ENCODE measurements at regions not wholly inside any gene's neighbourhood (a gene's known extent, or its start where the extent isn't known, plus 50 kb on each side); places are given as distances from the start of the nearest gene placed in this dataset.

DNA sequence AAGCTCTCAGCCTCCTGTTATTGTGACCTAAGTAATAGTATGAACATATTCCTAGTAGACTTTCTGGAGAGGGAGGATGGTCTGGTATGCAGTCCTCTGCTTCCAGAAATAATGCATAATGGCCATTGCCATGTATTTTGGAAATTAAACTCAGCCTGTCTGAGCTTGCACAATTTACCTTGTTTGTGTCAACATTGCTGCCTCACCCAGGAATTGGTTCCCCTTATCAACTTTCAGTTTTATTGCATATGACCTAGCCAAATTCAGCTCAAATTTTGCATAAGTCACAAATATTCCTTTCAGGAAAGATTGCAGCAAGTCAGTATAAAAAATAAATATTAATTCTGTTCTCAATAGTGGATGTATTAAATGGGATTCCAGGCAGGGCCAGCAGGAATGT, 101.9 kb upstream of the SLC5A9 start:
- H3K4me1 ChIP-seq (ENCODE audit: insufficient read depth, low read length): no peaks in the 10 kb centered on the region
- CTCF ChIA-PET: no interaction called here

DNA sequence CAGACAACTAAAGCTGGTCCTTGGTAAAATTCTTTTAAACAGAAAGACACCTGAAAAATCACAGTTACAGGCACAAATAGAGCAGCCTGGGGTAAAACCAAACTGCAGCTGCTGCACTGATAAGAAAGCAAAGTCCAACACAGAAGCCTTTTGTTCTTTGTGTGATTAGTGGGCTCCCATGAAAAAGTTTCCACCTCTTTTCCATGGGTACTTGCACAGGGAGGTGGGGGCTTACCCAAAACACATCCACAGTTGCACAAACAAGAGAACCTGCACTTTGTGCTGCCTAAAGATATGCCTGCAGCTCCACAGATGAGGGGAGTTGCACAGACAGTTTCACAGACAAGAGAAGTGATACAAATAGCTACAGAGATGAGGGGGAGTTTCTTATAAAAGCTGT, 106.7 kb upstream of the SLC5A9 start:
- ATAC-seq: no peak
- no peaks in the 10 kb centered on the region for H4K20me1 ChIP-seq (ENCODE audit: low read length)
- no peak overlapping the region for H3K27ac ChIP-seq (ENCODE audit: low read length)
- no peaks in the 10 kb centered on the region for H3K9me2 ChIP-seq (replicated peaks; ENCODE audit: low read length)
- TF ChIP-seq, protein P1, sequence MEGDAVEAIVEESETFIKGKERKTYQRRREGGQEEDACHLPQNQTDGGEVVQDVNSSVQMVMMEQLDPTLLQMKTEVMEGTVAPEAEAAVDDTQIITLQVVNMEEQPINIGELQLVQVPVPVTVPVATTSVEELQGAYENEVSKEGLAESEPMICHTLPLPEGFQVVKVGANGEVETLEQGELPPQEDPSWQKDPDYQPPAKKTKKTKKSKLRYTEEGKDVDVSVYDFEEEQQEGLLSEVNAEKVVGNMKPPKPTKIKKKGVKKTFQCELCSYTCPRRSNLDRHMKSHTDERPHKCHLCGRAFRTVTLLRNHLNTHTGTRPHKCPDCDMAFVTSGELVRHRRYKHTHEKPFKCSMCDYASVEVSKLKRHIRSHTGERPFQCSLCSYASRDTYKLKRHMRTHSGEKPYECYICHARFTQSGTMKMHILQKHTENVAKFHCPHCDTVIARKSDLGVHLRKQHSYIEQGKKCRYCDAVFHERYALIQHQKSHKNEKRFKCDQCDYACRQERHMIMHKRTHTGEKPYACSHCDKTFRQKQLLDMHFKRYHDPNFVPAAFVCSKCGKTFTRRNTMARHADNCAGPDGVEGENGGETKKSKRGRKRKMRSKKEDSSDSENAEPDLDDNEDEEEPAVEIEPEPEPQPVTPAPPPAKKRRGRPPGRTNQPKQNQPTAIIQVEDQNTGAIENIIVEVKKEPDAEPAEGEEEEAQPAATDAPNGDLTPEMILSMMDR (conservative IDR thresholded peaks at IDR 0.05; ENCODE audit: low read depth, low read length): no peak
- TF ChIP-seq EZH2 (IDR thresholded peaks at IDR 0.05; ENCODE audit: low read length, unreplicated experiment): no peak
- no peak for TF ChIP-seq EZH2phosphoT487 (IDR thresholded peaks at IDR 0.05; ENCODE audit: borderline replicate concordance, low read length)
- H3K9ac ChIP-seq (ENCODE audit: low read length): no peak overlapping the region
- peaks cover 21% of the 10 kb centered on the region for H3K27me3 ChIP-seq (ENCODE audit: low read length)
- no TSS peak for BruUV-seq (replicated peaks)
- H3K9me3 ChIP-seq (ENCODE audit: low read length): no peaks in the 10 kb centered on the region
- intact Hi-C loops (cut with micrococcal nuclease): no loop called here
- CTCF ChIA-PET: no interaction called here
- no peak for DNase-seq
- H3K4me2 ChIP-seq (ENCODE audit: low read length): no peak overlapping the region
- no peaks in the 10 kb centered on the region for H3F3A ChIP-seq (ENCODE audit: low read length, unreplicated experiment)
- no peaks in the 10 kb centered on the region for H3K36me3 ChIP-seq (ENCODE audit: low read depth, low read length)
- no peak overlapping the region for H2AFZ ChIP-seq (ENCODE audit: low read length)
- POLR2A ChIA-PET (ENCODE audit: unreplicated experiment): no interaction called here
- H3K79me2 ChIP-seq (ENCODE audit: low read length): no peaks in the 10 kb centered on the region
- H3K4me1 ChIP-seq (ENCODE audit: insufficient read depth, low read length): no peaks in the 10 kb centered on the region
- no peak overlapping the region for H3K4me3 ChIP-seq (ENCODE audit: low read length)

More for the DNA sequence above, 101.9 kb upstream of the SLC5A9 start:
- TF ChIP-seq EZH2phosphoT487 (IDR thresholded peaks at IDR 0.05; ENCODE audit: borderline replicate concordance, low read length) (no peak), EZH2 (IDR thresholded peaks at IDR 0.05; ENCODE audit: low read length, unreplicated experiment) (no peak)
- TF ChIP-seq, protein P1 (conservative IDR thresholded peaks at IDR 0.05; ENCODE audit: low read depth, low read length): no peak
- H3K4me3 ChIP-seq (ENCODE audit: low read length): no peak overlapping the region
- no peak for ATAC-seq
- DNase-seq: no peak
- no peaks in the 10 kb centered on the region for H3K9me3 ChIP-seq (ENCODE audit: low read length)
- H3K9ac ChIP-seq (ENCODE audit: low read length): no peak overlapping the region
- H2AFZ ChIP-seq (ENCODE audit: low read length): no peak overlapping the region
- no peaks in the 10 kb centered on the region for H3K79me2 ChIP-seq (ENCODE audit: low read length)
- no peaks in the 10 kb centered on the region for H3F3A ChIP-seq (ENCODE audit: low read length, unreplicated experiment)
- H3K27ac ChIP-seq (ENCODE audit: low read length): no peak overlapping the region
- no peaks in the 10 kb centered on the region for H3K9me2 ChIP-seq (replicated peaks; ENCODE audit: low read length)
- peaks cover 13% of the 10 kb centered on the region for H3K27me3 ChIP-seq (ENCODE audit: low read length)
- no TSS peak for BruUV-seq (replicated peaks)
- intact Hi-C loops (cut with micrococcal nuclease): no loop called here
- H3K36me3 ChIP-seq (ENCODE audit: low read depth, low read length): no peaks in the 10 kb centered on the region
- H3K4me2 ChIP-seq (ENCODE audit: low read length): no peak overlapping the region
- POLR2A ChIA-PET (ENCODE audit: unreplicated experiment): no interaction called here
- H4K20me1 ChIP-seq (ENCODE audit: low read length): no peaks in the 10 kb centered on the region

DNA sequence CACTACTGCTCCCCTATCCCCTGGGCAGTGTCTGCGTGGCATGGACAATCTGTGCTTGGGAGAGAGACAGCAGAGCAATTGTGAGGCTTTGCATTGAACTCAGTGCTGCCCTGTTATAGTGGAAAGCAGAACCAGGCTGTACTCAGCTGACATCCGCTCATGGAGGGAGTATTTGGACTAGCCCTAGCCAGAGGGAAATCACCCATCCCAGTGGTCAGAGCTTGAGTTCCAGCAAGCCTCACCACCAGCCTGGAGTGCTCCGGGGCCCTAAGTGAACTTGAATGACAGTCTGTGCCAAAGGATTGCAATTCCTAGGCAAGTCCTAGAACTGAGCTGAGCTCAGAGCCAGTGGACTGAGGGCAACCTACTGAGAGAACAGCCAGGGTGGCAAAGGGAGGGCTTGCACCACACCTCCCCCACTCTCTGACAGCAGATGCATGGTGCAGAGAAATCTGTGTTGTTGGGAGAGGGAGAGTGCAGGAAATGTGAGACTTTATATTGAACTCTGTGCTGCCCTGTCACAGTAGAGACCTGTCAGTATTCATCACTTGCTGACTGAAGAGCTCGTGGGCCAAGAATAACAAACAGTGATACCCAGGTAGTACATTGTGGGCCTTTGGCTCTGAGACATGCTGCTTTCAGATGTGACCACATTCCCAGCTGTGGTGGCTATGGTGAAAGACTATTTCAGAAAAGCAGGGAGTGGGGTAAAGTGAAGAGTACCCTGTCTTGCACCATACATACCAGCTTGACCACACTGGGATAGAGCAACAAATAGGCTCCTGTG, 107.7 kb upstream of the SLC5A9 start:
- Histone ChIP-seq H3K36me3 (ENCODE audit: low read depth, low read length) (no peaks in the 10 kb centered on the region), H3K4me3 (ENCODE audit: low read length) (no peak overlapping the region), H3F3A (ENCODE audit: low read length, unreplicated experiment) (no peaks in the 10 kb centered on the region), H3K4me2 (ENCODE audit: low read length) (no peak overlapping the region), H3K9ac (ENCODE audit: low read length) (no peak overlapping the region), H3K9me2 (replicated peaks; ENCODE audit: low read length) (no peaks in the 10 kb centered on the region), H4K20me1 (ENCODE audit: low read length) (no peaks in the 10 kb centered on the region), H3K27me3 (ENCODE audit: low read length) (peaks cover 21% of the 10 kb centered on the region), H2AFZ (ENCODE audit: low read length) (no peak overlapping the region), H3K27ac (ENCODE audit: low read length) (no peak overlapping the region), H3K9me3 (ENCODE audit: low read length) (no peaks in the 10 kb centered on the region), H3K4me1 (ENCODE audit: insufficient read depth, low read length) (no peaks in the 10 kb centered on the region), H3K79me2 (ENCODE audit: low read length) (no peaks in the 10 kb centered on the region)
- BruUV-seq (replicated peaks): no TSS peak
- intact Hi-C loops (cut with micrococcal nuclease): loop anchor here (5.0 kb wide), 1 partner anchor 583 kb away; no protein-coding TSS in a partner anchor
- POLR2A ChIA-PET (ENCODE audit: unreplicated experiment): no interaction called here
- no peak for ATAC-seq
- TF ChIP-seq EZH2 (IDR thresholded peaks at IDR 0.05; ENCODE audit: low read length, unreplicated experiment): no peak
- CTCF ChIA-PET: no interaction called here
- no peak for DNase-seq
